GM18505 (cell line): ENCODE measurements at regions not wholly inside any gene's neighbourhood (a gene's known extent, or its start where the extent isn't known, plus 50 kb on each side); places are given as distances from the start of the nearest gene placed in this dataset.
"Not testable (repeated sequence)": the region's sequence is repeated elsewhere in the genome, so short reads cannot be mapped to it uniquely, and the experiment has no call there.

Experiments
- ATAC-seq: cut with Tn5 transposase; IDR thresholded peaks from one replicate; pipeline ENCODE4 v1.9.1; 2021; ENCODE audit not compliant: unreplicated experiment
- POLR2A ChIP-seq: IDR thresholded peaks from 4 replicates; pipeline ENCODE4 v1.6.1; 2011; ENCODE audit warnings: borderline replicate concordance; ENCODE audit not compliant: insufficient read depth, insufficient read length; ENCODE audit errors: extremely low read depth

- ATAC-seq = no peak
- TF ChIP-seq POLR2A = no peak
Observed at GRCh38 chr15:84400017-84400740, 164.6 kb downstream of the GOLGA6L4 start.

- no peak for ATAC-seq
- TF ChIP-seq POLR2A = no peak
Observed at GRCh38 chr15:84400820-84401219, 165.2 kb downstream of the GOLGA6L4 start.

GRCh38 chr15:84401461-84401860 is 165.9 kb downstream of the GOLGA6L4 start:
- not testable (repeated sequence) for ATAC-seq

GRCh38 chr15:84401891-84402840 is 166.6 kb downstream of the GOLGA6L4 start:
- not testable (repeated sequence) for ATAC-seq

- TF ChIP-seq POLR2A = no peak
- no peak for ATAC-seq
Observed at GRCh38 chr15:84402856-84403608, 167.5 kb downstream of the GOLGA6L4 start.

- not testable (repeated sequence) for ATAC-seq
Observed at GRCh38 chr15:84409357-84409756, 173.8 kb downstream of the GOLGA6L4 start.

- ATAC-seq = not testable (repeated sequence)
Observed at GRCh38 chr15:84421513-84422181, 179.2 kb upstream of the ZSCAN2 start.

- ATAC-seq = not testable (repeated sequence)
Observed at GRCh38 chr15:84425327-84425726, 175.5 kb upstream of the ZSCAN2 start.

- ATAC-seq = not testable (repeated sequence)
Observed at GRCh38 chr15:84473305-84473877, 127.4 kb upstream of the ZSCAN2 start.

GRCh38 chr15:84476364-84477033 is 124.3 kb upstream of the ZSCAN2 start:
- ATAC-seq = not testable (repeated sequence)

GRCh38 chr15:84477550-84477949 is 123.3 kb upstream of the ZSCAN2 start:
- peak; percentile 65 for ATAC-seq

- not testable (repeated sequence) for ATAC-seq
Observed at GRCh38 chr15:84480174-84480681, 120.6 kb upstream of the ZSCAN2 start.

- not testable (repeated sequence) for ATAC-seq
Observed at GRCh38 chr15:84483859-84484258, 117.0 kb upstream of the ZSCAN2 start.

- not testable (repeated sequence) for ATAC-seq
Observed at GRCh38 chr15:84500165-84500889, 100.5 kb upstream of the ZSCAN2 start.

- not testable (repeated sequence) for ATAC-seq
Observed at GRCh38 chr15:84503101-84503500, 97.7 kb upstream of the ZSCAN2 start.

GRCh38 chr15:84505552-84505951 is 95.3 kb upstream of the ZSCAN2 start:
- ATAC-seq = not testable (repeated sequence)

GRCh38 chr15:84512324-84512723 is 88.5 kb upstream of the ZSCAN2 start:
- not testable (repeated sequence) for ATAC-seq

GRCh38 chr15:84516773-84517172 is 84.0 kb upstream of the ZSCAN2 start:
- ATAC-seq = not testable (repeated sequence)
